ENCODE measurements at regions not wholly inside any gene's neighbourhood (a gene's known extent, or its start where the extent isn't known, plus 50 kb on each side); places are given as distances from the start of the nearest gene placed in this dataset.
"Not testable (repeated sequence)": the region's sequence is repeated elsewhere in the genome, so short reads cannot be mapped to it uniquely, and the experiment has no call there.

DNA sequence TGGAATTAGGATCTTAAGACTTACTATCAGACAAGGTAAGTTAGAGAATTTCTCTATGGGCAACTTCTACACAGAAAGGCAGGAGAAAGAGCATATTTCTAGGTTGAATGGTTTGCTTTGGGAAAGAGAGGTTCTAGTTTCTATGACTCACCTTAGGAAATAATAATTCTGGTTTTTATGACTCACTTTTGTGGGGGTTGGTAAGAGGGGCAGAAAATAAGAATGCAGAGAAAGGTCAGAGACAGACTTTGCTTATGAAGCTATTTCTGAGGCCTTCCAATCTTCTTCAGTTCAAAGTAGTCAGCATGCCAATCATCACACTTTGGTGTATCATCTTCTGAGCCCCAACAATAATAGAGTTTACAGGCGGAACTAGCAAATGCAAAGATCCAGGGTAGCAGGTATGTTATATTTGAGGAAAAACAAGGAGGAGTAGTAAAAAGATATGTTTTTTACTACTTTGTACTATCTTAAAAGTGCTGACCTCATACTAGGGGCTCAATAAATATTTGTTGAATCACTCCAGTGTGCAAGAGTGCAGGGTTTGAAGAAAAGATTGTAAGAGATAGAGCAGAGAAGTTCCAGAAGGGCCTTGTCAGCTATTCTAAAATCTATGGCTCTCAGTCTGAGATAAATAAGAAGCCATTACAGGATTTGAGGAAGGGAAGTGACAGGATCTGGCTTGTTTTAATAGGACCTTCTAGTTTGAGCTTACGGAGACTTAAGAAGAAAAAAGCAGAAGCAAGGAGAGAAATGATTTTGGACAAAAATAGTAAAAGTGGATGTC, 56.7 kb upstream of the LRFN5 start:
- no peak for DNase-seq

GRCh38 chr14:41549282-41549681, 57.4 kb upstream of the LRFN5 start:
- DNase-seq = no peak

DNA sequence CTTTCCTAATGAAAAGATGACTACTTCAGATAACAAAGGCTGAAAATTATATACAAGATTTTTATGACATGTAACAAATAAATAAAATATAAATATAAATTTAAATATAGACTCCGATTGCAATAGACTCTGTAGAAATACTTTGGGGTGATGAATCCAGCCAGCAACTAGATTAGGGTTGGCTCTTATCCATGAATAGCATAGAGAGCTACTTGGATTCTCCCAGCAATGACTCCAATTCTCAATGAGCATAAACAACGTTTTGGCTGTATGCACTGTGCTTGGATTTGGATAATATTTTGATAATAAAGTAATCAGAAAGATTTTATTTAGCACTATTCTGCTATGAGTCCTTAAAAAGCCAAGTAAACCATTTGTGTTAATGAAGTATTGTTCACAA, 58.0 kb upstream of the LRFN5 start:
- DNase-seq = no peak

DNA sequence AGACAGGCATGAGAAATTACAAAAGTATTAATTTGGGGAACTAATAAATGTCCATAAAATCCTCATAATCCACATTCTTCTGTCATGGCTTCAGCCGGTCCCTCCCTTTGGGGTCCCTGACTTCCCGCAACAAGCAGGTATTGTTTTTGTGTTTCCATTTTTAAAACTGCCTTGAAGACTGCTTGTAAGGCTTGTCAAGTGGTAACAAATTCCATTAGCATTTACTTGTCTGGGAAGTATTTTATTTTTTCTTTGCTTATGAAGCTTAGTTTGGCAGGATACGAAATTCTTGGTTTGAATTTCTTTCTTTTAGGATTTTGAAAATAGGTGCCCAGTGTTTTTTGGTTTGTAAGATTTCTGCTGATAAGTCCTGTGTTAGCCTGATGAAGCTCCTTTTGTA, 65.3 kb upstream of the LRFN5 start:
- no peak for DNase-seq

- DNase-seq = no peak
Observed at GRCh38 chr14:41532255-41532654, 74.4 kb upstream of the LRFN5 start.

- DNase-seq = no peak
Observed at GRCh38 chr14:41521891-41522290, 84.8 kb upstream of the LRFN5 start.

DNA sequence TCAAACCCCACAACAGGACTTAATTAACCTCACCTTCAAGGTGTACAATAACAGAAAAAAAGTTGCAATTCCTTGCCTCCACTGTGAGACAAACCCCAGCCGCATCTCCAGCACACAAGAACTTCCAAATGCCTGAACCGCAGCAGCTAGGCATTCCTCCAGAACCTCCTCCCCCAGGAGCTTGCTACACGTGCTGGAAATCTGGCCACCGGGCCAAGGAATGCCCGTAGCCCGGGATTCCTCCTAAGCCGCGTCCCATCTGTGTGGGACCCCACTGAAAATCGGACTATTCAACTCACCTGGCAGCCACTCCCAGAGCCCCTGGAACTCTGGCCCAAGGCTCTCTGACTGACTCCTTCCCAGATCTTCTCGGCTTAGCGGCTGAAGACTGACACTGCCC, 88.6 kb upstream of the LRFN5 start:
- not testable (repeated sequence) for DNase-seq

- no peak for DNase-seq
Observed at GRCh38 chr14:41506552-41506951, 100.1 kb upstream of the LRFN5 start.

DNA sequence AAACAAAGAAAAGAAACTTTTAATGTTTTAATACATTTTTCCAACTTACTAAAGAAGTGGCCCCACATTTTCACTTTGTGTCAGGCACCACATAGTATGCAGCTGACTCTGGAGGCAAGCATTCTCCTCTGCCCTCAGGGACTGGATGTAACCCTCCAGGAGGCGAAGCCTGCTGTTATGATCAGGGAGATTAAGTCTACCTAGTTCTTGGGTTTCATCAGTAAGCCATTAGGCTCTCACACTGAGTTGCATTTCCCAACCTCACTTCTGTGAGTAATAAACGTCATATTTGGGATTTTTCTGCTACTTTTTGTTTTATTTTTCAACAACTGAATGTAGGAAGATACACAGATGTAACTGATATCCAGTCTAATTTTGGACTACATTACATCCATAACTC, 101.2 kb upstream of the LRFN5 start:
- peak in 1 of 3 experiments; percentile 17 for DNase-seq

DNA sequence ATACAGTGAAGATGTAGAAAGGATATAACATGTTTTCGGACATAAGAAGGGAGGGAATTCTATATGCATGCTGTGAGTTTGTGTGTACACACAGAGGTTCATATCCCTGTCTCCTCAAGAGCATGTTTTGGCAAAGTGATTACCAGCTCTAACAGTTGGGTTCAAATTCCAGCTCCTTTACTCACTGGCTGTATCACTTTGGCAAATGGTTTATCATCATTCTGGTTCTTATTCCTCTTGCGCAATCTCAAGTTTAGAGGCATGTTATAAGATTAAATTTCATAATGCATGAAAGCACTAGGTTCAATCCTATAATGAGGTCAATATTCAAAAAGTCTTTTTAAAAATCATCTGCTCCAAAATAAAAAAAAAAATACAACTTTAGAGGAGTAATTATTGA, 107.7 kb upstream of the LRFN5 start:
- DNase-seq = peak in 1 of 3 experiments; percentile 25

DNA sequence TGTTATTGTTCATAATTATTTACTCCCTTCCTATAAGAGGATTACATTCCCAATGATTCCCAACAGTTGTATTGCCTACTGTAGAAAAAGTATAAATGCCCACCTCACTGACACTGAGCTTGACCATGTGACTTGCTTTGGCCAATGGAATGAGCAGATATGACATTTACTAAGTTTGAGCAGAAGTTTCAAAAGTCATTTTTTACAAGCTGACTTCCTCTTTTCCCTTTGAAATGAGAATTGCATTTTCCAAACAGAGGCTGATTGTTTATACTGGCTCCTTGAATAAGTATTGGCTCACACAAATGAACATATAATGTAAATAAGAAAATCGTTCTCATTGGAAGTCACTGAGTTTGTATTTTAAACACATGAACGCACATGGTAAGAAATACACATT, 116.4 kb upstream of the LRFN5 start:
- DNase-seq = no peak

DNA sequence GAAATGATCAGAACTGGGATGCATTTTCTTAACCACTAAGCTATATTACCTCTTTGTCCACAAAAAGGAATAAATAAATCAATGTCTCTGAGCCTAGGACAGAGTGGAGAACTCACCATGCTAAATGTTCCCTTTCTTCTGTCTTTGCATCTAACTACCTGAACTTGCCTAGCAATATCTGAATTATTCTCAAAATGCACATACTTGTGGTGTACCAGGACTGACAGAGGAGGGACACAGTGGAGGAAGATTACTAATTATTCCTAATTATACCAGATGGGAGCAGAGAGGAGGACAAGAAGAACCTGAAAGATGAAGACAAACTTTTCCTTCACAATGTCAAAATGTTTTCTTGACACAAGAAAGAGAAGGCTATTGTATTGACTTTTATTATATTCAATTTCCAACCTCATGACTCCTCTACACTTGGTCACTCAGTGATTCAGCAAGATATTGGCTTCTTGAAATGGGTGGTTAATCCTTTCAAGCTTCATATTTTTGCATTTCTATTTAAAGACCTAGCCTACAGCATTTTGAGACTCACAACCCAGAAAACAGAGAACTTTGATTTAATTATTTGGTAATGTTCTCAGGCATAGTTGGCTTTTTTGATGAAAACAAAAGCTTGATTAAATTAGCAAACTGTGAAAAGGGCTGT, 117.2 kb upstream of the LRFN5 start:
- no peak for DNase-seq

GRCh38 chr14:41488401-41488800, 118.3 kb upstream of the LRFN5 start:
- no peak for DNase-seq

GRCh38 chr14:41482861-41483260, 123.8 kb upstream of the LRFN5 start:
- no peak for DNase-seq

DNA sequence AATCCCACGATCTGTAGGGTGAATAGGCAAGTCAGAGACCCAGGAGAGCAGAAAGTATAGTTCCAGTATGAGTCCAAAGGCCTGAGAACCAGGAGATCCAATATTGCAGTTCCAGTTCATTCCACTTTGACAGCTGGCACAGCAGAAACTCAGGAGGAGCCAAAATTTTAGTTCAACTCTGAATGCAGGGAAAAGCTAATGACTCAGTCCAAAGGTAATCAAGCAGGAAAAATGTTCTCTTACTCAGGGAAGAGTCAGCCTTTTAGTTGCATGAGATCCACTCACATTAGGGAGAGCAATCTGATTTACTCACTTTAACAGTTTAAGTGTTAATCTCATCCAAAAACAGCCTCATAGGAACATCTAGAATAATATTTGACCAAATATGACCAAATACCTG, 130.2 kb upstream of the LRFN5 start:
- DNase-seq = no peak

GRCh38 chr14:41461380-41461779, 145.3 kb upstream of the LRFN5 start:
- no peak for DNase-seq

- no peak for DNase-seq
Observed at GRCh38 chr14:41457393-41457792, 149.3 kb upstream of the LRFN5 start.

GRCh38 chr14:41449066-41449465, 157.6 kb upstream of the LRFN5 start:
- DNase-seq = no peak

DNA sequence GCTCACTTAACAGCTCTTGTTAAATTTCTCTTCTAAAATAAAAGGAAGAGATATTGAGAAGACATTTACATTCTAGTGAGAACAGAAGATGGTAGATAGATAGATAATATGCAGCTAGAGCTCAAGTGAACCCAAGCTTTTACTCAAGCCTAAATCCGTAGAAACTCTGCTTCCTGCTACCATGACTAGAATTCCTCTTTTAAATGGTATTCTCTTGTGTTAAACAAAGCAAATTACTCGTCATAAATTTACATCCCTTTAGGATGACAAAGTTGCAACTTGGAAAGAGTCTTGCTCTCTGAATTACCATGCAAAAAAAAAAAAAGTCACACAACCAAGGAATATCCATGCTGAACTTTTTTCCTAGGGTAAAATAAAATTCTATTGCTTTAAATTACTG, 160.7 kb upstream of the LRFN5 start:
- no peak for DNase-seq

GRCh38 chr14:41423503-41423902, 183.2 kb upstream of the LRFN5 start:
- no peak for DNase-seq

DNA sequence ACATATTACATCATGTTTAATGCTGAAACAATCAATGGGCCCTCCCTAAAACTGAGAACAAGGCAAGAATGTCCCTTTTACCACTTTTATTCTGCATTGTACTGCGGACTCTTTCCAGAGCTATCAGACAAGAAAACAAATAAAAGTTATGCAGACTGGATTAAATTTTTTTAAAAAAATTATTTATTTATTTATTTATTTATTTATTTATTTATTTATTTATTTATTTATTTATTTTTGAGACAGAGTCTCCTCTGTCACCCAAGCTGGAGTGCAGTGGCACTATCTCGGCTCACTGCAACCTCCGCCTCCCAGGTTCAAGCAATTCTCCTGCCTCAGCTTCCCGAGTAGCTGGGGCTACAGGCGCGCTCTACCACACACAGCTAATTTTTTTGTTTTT, 185.4 kb upstream of the LRFN5 start:
- DNase-seq = not testable (repeated sequence)

DNA sequence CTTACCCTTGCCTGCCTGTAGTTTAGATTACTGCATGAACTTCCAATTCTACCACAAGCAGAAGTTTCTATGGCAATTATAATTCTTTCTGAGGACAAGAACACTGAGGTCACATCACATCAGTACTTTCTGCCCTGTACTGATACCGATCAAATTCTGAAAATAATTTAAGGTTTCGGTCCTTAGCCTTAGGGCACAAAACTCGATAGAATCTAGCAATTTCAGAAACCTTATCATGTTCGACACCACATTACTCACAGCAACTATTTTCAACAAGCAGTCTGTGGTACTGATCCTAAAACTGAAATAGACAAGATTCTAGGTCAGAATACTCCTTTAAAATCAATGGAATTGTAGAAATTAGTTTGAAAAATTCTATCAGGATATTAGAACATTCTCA, 187.0 kb upstream of the LRFN5 start:
- no peak for DNase-seq

DNA sequence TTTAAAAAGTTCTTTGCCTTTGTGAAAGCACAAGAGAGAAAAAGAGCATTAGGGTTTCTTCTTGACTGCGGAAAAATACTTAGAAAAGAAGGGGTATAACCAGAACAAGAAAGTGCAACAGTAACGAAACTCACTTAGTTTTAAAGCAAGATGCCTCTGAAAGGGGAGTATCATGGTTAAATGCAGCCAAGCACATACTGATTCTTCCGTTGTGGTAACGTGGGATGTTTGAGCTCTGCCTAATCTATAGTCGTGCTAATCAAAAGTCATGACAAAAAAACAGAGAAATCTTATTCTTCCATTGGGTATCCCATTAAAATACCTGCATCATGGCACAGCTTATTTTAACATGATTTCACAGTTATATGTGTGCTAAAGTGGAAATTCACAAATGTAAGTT, 187.8 kb upstream of the LRFN5 start:
- no peak for DNase-seq

- no peak for DNase-seq
Observed at GRCh38 chr14:41409806-41410205, 196.9 kb upstream of the LRFN5 start.

GRCh38 chr14:41404126-41404525, 202.6 kb upstream of the LRFN5 start:
- no peak for DNase-seq

All from NCI-H1417 (cell line).